ENCODE measurements at regions not wholly inside any gene's neighbourhood (a gene's known extent, or its start where the extent isn't known, plus 50 kb on each side); places are given as distances from the start of the nearest gene placed in this dataset.

- TF ChIP-seq MYC (IDR thresholded peaks at IDR 0.05; ENCODE audit: low read depth, low read length): no peak
- TF ChIP-seq MAX (IDR thresholded peaks at IDR 0.05; ENCODE audit: low read depth, low read length): no peak
- TF ChIP-seq POLR2A (IDR thresholded peaks at IDR 0.05; ENCODE audit: extremely low read depth, insufficient read length): no peak
- no peak for TF ChIP-seq CTCF (IDR thresholded peaks at IDR 0.05; ENCODE audit: low read depth, low read length)
- no peak overlapping the region for H3K4me3 ChIP-seq (ENCODE audit: low read depth, low read length)
- no peak for DNase-seq (ENCODE audit: low read depth)
Measured at GRCh38 chr15:20349774-20350498, 191.7 kb downstream of the GOLGA6L6 start.

DNA sequence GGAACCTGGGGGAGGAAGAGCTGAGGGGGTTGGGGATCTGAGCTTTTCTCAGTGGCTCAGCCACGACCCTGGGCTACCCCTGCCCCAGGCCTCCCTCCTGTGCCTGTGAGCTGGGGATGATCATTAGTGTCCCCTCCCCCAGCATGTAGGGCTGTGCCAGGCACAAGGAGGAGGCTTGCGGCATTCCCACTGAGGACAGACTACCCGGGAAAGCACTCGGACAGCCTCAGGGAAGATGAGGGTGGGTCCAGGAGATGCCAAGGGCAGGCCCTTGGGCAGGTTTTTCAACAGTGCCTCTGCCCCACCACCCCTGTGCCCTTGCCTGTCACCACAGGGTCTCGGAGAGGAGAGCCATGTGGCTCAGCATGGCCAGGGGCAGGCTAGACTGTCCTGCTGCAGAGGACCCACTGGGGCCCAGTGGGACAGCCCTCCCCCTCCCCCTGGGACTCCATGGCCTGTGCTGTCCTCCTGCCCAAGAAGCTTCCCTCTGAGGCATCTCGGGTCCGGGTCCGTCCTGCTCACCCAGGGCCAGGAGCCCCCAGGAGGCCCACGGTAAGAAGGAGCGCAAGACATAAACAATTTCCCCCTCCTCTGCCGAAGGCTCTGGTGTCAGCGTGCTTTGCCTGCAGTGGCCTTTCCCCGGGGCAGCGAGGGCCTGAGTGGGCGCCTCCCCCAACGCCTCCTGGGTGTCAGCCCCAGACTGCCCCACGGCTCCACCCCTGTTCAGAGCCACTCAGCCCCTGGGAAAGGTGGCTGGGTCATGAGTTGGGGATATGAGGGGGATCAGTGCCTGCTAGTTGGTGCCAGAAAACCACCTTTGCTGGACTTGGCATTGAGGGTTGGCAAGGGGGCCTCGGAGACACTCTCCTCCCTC lies 192.5 kb downstream of the GOLGA6L6 start:
- TF ChIP-seq POLR2A (IDR thresholded peaks at IDR 0.05; ENCODE audit: extremely low read depth, insufficient read length): no peak
- no peak for TF ChIP-seq MYC (IDR thresholded peaks at IDR 0.05; ENCODE audit: low read depth, low read length)
- TF ChIP-seq CTCF (IDR thresholded peaks at IDR 0.05; ENCODE audit: low read depth, low read length): no peak
- TF ChIP-seq MAX (IDR thresholded peaks at IDR 0.05; ENCODE audit: low read depth, low read length): no peak
- no peak overlapping the region for H3K4me3 ChIP-seq (ENCODE audit: low read depth, low read length)
- DNase-seq (ENCODE audit: low read depth): no peak

- no peak overlapping the region for H3K4me3 ChIP-seq (ENCODE audit: low read depth, low read length)
- DNase-seq (ENCODE audit: low read depth): no peak
- TF ChIP-seq CTCF (IDR thresholded peaks at IDR 0.05; ENCODE audit: low read depth, low read length) (no peak), MAX (IDR thresholded peaks at IDR 0.05; ENCODE audit: low read depth, low read length) (no peak), POLR2A (IDR thresholded peaks at IDR 0.05; ENCODE audit: extremely low read depth, insufficient read length) (no peak), MYC (IDR thresholded peaks at IDR 0.05; ENCODE audit: low read depth, low read length) (no peak)
Measured at GRCh38 chr15:20348291-20348899, 193.2 kb downstream of the GOLGA6L6 start.

DNA sequence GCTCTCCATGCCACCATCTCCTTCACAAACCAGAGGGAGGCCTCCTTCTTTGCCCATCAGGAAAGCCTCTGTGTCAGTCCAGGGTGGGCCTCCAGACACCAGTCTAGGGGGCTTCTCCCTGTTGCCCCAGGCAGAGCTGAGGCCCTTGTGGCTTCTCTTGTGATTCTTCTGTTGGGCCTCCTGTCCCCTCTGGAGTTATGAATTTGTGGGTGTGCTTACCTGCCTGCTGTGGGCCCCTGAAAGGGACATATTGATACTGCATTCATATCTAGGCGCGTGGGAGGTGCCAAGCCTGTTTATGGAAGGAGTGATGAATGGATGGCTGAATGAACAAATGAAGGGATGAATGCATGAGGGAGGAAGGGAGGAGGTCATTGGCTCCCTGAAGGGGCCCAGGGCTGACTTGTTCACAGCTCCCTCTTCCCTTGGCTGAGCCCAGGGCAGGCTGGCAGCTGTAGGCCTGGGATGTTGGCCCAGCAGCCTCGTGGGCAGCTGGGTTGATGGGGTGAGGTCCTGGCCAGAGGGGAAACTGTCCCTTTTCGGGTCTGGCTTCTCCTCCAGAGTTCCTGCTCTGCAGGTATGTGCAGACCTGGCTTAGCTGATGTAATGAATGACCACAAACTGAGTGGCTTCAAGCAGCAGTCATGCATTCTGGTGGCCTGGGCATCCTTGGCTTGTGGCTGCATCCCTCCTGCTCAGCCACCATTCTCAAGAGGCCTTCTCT lies 195.4 kb downstream of the GOLGA6L6 start:
- TF ChIP-seq CTCF (IDR thresholded peaks at IDR 0.05; ENCODE audit: low read depth, low read length): no peak
- TF ChIP-seq POLR2A (IDR thresholded peaks at IDR 0.05; ENCODE audit: extremely low read depth, insufficient read length): no peak
- no peak for TF ChIP-seq MAX (IDR thresholded peaks at IDR 0.05; ENCODE audit: low read depth, low read length)
- TF ChIP-seq MYC (IDR thresholded peaks at IDR 0.05; ENCODE audit: low read depth, low read length): no peak
- DNase-seq (ENCODE audit: low read depth): no peak
- H3K4me3 ChIP-seq (ENCODE audit: low read depth, low read length): no peak overlapping the region

DNA sequence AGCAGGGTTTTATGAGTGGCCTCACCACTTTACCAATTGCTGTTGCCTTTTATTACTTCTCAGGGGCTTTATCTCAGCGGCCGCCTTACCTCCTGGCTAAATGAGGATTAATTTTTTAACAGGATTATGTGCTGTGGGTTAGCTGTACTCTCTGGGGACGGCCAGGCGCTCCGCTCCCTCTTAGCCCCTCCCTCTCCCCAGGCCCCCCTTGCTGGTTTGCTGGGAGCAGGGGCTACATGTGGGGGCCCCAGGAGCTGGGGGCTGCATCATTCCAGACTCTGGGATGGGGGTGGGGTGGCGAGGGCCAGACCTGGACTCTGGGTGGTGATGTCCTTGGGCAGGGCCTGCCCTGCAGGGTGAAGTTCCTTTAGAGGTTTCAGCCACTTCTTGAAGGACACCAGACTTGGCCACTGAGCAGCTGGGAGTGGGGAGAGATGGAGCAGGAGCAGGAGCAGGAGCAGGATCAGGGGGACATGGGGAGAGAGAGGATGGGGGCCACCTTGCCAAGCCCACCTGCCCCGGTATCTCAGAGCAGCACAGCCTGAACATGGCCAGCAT lies 196.1 kb downstream of the GOLGA6L6 start:
- H3K4me3 ChIP-seq (ENCODE audit: low read depth, low read length): no peak overlapping the region
- TF ChIP-seq MYC (IDR thresholded peaks at IDR 0.05; ENCODE audit: low read depth, low read length): no peak
- TF ChIP-seq CTCF (IDR thresholded peaks at IDR 0.05; ENCODE audit: low read depth, low read length): no peak
- no peak for TF ChIP-seq MAX (IDR thresholded peaks at IDR 0.05; ENCODE audit: low read depth, low read length)
- no peak for TF ChIP-seq POLR2A (IDR thresholded peaks at IDR 0.05; ENCODE audit: extremely low read depth, insufficient read length)
- DNase-seq (ENCODE audit: low read depth): no peak

Measured in NB4 (cell line).